ENCODE measurements at regions not wholly inside any gene's neighbourhood (a gene's known extent, or its start where the extent isn't known, plus 50 kb on each side); places are given as distances from the start of the nearest gene placed in this dataset.
A peak's percentile ranks its signal among the peaks of the same experiment; 100 is the strongest.

- ChIA-PET CTCF (no interaction called here), POLR2A (no interaction called here)
- no peak for DNase-seq (ENCODE audit: low read depth, low spot score)
- no peak overlapping the region for H3K4me3 ChIP-seq (ENCODE audit: low read depth, low read length)
- TF ChIP-seq, protein P1, sequence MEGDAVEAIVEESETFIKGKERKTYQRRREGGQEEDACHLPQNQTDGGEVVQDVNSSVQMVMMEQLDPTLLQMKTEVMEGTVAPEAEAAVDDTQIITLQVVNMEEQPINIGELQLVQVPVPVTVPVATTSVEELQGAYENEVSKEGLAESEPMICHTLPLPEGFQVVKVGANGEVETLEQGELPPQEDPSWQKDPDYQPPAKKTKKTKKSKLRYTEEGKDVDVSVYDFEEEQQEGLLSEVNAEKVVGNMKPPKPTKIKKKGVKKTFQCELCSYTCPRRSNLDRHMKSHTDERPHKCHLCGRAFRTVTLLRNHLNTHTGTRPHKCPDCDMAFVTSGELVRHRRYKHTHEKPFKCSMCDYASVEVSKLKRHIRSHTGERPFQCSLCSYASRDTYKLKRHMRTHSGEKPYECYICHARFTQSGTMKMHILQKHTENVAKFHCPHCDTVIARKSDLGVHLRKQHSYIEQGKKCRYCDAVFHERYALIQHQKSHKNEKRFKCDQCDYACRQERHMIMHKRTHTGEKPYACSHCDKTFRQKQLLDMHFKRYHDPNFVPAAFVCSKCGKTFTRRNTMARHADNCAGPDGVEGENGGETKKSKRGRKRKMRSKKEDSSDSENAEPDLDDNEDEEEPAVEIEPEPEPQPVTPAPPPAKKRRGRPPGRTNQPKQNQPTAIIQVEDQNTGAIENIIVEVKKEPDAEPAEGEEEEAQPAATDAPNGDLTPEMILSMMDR (IDR thresholded peaks at IDR 0.05; ENCODE audit: insufficient read depth, low read length, missing control alignments): no peak
Observed at GRCh38 chr12:127051139-127051538, 1215.8 kb upstream of the TMEM132C start.

DNA sequence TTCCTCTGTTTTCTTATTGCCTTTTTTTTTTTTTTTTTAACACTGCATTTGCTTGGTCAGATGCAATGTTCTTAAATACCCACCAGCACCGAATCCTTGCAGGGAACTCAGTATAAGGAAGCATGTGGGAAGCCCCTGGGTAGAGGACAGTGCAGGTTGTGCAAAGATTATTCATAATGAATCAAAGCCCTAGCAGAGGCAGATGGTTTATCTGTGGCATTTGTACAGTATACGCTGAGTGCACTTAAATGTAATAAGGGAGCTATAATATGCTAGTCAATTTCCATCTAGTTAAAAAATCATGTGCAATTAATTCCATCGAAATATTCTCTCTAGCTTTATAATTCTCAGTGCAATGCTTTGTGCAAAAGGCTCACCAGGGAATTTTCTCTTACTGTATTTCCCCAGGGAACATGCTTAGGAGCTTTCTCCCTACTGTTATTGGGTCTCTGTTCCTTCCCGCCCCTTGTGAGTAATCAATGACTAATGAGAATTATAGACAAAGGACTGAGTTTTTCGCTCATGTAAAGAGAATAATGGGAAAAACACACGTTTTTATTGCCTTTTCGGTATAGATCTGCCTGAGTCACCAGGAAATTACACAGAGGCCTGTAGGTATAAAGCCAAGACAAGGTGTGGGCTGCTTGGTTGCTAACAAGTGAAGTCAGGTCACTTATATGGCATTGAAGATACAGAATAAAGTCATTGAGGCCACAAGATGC is 1214.3 kb upstream of the TMEM132C start:
- TF ChIP-seq, protein P1 (IDR thresholded peaks at IDR 0.05; ENCODE audit: insufficient read depth, low read length, missing control alignments): no peak
- DNase-seq (ENCODE audit: low read depth, low spot score): no peak
- ChIA-PET CTCF (interaction anchor here (1.7 kb wide), 1 partner anchor 56 kb away, joined by 5 read pairs; no protein-coding TSS in a partner anchor), POLR2A (no interaction called here)
- H3K4me3 ChIP-seq (ENCODE audit: low read depth, low read length): no peak overlapping the region

GRCh38 chr12:127054531-127054930 is 1212.4 kb upstream of the TMEM132C start:
- ChIA-PET POLR2A (no interaction called here), CTCF (no interaction called here)
- TF ChIP-seq, protein P1 (IDR thresholded peaks at IDR 0.05; ENCODE audit: insufficient read depth, low read length, missing control alignments): no peak
- no peak overlapping the region for H3K4me3 ChIP-seq (ENCODE audit: low read depth, low read length)
- DNase-seq (ENCODE audit: low read depth, low spot score): peak; percentile 33

DNA sequence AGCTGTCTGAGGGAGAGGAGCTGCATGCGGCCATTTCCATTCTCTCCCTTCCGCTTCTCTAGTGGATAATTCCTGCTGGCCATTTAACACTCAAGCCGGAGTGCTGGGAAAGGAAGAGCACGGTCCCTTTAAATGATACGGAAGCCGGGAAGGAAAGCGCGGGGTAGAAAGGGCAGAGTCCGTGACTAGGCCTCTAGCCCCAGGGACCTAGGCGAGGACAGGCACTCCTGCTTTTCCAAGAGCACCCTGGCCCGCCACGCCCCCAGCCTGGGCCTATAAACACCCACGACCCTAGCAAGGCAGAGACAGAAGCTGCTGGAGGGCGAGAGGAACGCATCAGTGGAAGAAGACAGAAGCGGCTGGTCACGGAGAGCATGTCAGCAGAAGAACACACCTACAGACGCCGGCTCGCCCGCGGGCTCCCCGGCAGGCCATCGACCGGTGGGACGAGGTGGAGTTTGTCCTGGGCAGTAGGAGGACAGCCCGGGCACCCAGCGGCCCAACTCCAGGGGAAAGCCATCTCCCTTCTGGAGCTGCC is 1206.6 kb upstream of the TMEM132C start:
- DNase-seq (ENCODE audit: low read depth, low spot score): no peak
- TF ChIP-seq, protein P1 (IDR thresholded peaks at IDR 0.05; ENCODE audit: insufficient read depth, low read length, missing control alignments): no peak
- POLR2A ChIA-PET: no interaction called here
- CTCF ChIA-PET: no interaction called here
- no peak overlapping the region for H3K4me3 ChIP-seq (ENCODE audit: low read depth, low read length)

DNA sequence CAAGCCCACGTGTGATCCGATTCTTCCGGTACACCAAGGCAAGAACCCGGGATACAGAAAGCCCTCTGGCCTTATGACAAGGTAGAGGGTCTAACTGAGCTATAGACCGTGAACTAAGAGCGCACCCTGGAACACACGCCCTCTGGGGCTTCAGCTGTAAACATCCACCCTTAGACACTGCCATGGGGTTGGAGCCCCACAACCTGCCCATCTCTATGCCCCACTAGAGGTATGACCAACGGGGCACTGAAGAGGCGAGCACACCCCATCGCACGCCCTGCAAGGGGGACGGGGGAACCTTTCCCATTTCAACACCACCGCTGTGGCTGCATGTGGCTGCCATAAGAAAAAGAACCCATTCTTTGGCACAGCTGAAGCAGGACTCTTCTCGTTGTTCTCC is 1206.0 kb upstream of the TMEM132C start:
- ChIA-PET POLR2A (no interaction called here), CTCF (no interaction called here)
- DNase-seq (ENCODE audit: low read depth, low spot score): no peak
- no peak overlapping the region for H3K4me3 ChIP-seq (ENCODE audit: low read depth, low read length)
- TF ChIP-seq, protein P1 (IDR thresholded peaks at IDR 0.05; ENCODE audit: insufficient read depth, low read length, missing control alignments): no peak

GRCh38 chr12:127063339-127064072 is 1203.5 kb upstream of the TMEM132C start:
- H3K4me3 ChIP-seq (ENCODE audit: low read depth, low read length): no peak overlapping the region
- ChIA-PET CTCF (no interaction called here), POLR2A (no interaction called here)
- DNase-seq (ENCODE audit: low read depth, low spot score): no peak
- TF ChIP-seq, protein P1 (IDR thresholded peaks at IDR 0.05; ENCODE audit: insufficient read depth, low read length, missing control alignments): no peak
